ENCODE measurements at regions not wholly inside any gene's neighbourhood (a gene's known extent, or its start where the extent isn't known, plus 50 kb on each side); places are given as distances from the start of the nearest gene placed in this dataset.

- TF ChIP-seq EZH2 (IDR thresholded peaks at IDR 0.05; ENCODE audit: borderline replicate concordance, low read length) (no peak), CTCF (IDR thresholded peaks at IDR 0.05; ENCODE audit: low read length) (no peak)
These were observed 148.9 kb upstream of the JADE1 start for GRCh38 chr4:128660361-128661215.
